ENCODE measurements at regions not wholly inside any gene's neighbourhood (a gene's known extent, or its start where the extent isn't known, plus 50 kb on each side); places are given as distances from the start of the nearest gene placed in this dataset.
"Not testable (repeated sequence)": the region's sequence is repeated elsewhere in the genome, so short reads cannot be mapped to it uniquely, and the experiment has no call there.

GRCh38 chr5:155127552-155127951 lies 114.0 kb downstream of the KIF4B start:
- peaks cover 5% of the 10 kb centered on the region for H3K27me3 ChIP-seq (ENCODE audit: insufficient read depth, low read length)
- H3K9me3 ChIP-seq (ENCODE audit: low read length) = no peaks in the 10 kb centered on the region
- H3K36me3 ChIP-seq (ENCODE audit: insufficient read depth, low read length) = no peaks in the 10 kb centered on the region
- no peaks in the 10 kb centered on the region for H3K4me1 ChIP-seq (ENCODE audit: insufficient read depth, low read length)
- no peak overlapping the region for H3K4me3 ChIP-seq (ENCODE audit: low read length)
- H2AFZ ChIP-seq (ENCODE audit: low read depth, low read length) = no peak overlapping the region

GRCh38 chr5:155128786-155129512 lies 115.4 kb downstream of the KIF4B start:
- Histone ChIP-seq H3K9me3 (ENCODE audit: low read length) (no peaks in the 10 kb centered on the region), H3K4me3 (ENCODE audit: low read length) (no peak overlapping the region), H3K27me3 (ENCODE audit: insufficient read depth, low read length) (peaks cover 5% of the 10 kb centered on the region)

GRCh38 chr5:155129513-155129880 lies 115.9 kb downstream of the KIF4B start:
- Histone ChIP-seq H3K4me3 (ENCODE audit: low read length) (no peak overlapping the region), H2AFZ (ENCODE audit: low read depth, low read length) (no peak overlapping the region), H3K4me1 (ENCODE audit: insufficient read depth, low read length) (no peaks in the 10 kb centered on the region), H3K9me3 (ENCODE audit: low read length) (no peaks in the 10 kb centered on the region), H3K27me3 (ENCODE audit: insufficient read depth, low read length) (peaks cover 5% of the 10 kb centered on the region), H3K36me3 (ENCODE audit: insufficient read depth, low read length) (no peaks in the 10 kb centered on the region)

More at GRCh38 chr5:155128786-155129512, 115.4 kb downstream of the KIF4B start:
- H2AFZ ChIP-seq (ENCODE audit: low read depth, low read length) = no peak overlapping the region
- no peaks in the 10 kb centered on the region for H3K4me1 ChIP-seq (ENCODE audit: insufficient read depth, low read length)
- H3K36me3 ChIP-seq (ENCODE audit: insufficient read depth, low read length) = no peaks in the 10 kb centered on the region

- no peak overlapping the region for H3K4me3 ChIP-seq (ENCODE audit: low read length)
- H3K9me3 ChIP-seq (ENCODE audit: low read length) = no peaks in the 10 kb centered on the region
- H3K4me1 ChIP-seq (ENCODE audit: insufficient read depth, low read length) = no peaks in the 10 kb centered on the region
- peaks cover 2% of the 10 kb centered on the region for H3K27me3 ChIP-seq (ENCODE audit: insufficient read depth, low read length)
- H3K36me3 ChIP-seq (ENCODE audit: insufficient read depth, low read length) = no peaks in the 10 kb centered on the region
- H2AFZ ChIP-seq (ENCODE audit: low read depth, low read length) = no peak overlapping the region
Measured at GRCh38 chr5:155134130-155134529, 120.6 kb downstream of the KIF4B start.

GRCh38 chr5:155136216-155136850 lies 122.8 kb downstream of the KIF4B start:
- Histone ChIP-seq H2AFZ (ENCODE audit: low read depth, low read length) (no peak overlapping the region), H3K36me3 (ENCODE audit: insufficient read depth, low read length) (no peaks in the 10 kb centered on the region), H3K4me1 (ENCODE audit: insufficient read depth, low read length) (no peaks in the 10 kb centered on the region), H3K27me3 (ENCODE audit: insufficient read depth, low read length) (peaks cover 2% of the 10 kb centered on the region), H3K9me3 (ENCODE audit: low read length) (no peaks in the 10 kb centered on the region), H3K4me3 (ENCODE audit: low read length) (no peak overlapping the region)

- no peak overlapping the region for H3K4me3 ChIP-seq (ENCODE audit: low read length)
- peaks cover 2% of the 10 kb centered on the region for H3K27me3 ChIP-seq (ENCODE audit: insufficient read depth, low read length)
- H2AFZ ChIP-seq (ENCODE audit: low read depth, low read length) = no peak overlapping the region
- H3K4me1 ChIP-seq (ENCODE audit: insufficient read depth, low read length) = no peaks in the 10 kb centered on the region
- no peaks in the 10 kb centered on the region for H3K36me3 ChIP-seq (ENCODE audit: insufficient read depth, low read length)
- no peaks in the 10 kb centered on the region for H3K9me3 ChIP-seq (ENCODE audit: low read length)
Measured at GRCh38 chr5:155137683-155138082, 124.1 kb downstream of the KIF4B start.

- no peaks in the 10 kb centered on the region for H3K9me3 ChIP-seq (ENCODE audit: low read length)
- H3K36me3 ChIP-seq (ENCODE audit: insufficient read depth, low read length) = no peaks in the 10 kb centered on the region
- H3K4me3 ChIP-seq (ENCODE audit: low read length) = no peak overlapping the region
- H3K4me1 ChIP-seq (ENCODE audit: insufficient read depth, low read length) = no peaks in the 10 kb centered on the region
- peaks cover 2% of the 10 kb centered on the region for H3K27me3 ChIP-seq (ENCODE audit: insufficient read depth, low read length)
- no peak overlapping the region for H2AFZ ChIP-seq (ENCODE audit: low read depth, low read length)
Measured at GRCh38 chr5:155140646-155141045, 127.1 kb downstream of the KIF4B start.

GRCh38 chr5:155144956-155145355 lies 131.4 kb downstream of the KIF4B start:
- H3K36me3 ChIP-seq (ENCODE audit: insufficient read depth, low read length) = no peaks in the 10 kb centered on the region

GRCh38 chr5:155147222-155147621 lies 133.7 kb downstream of the KIF4B start:
- Histone ChIP-seq H3K9me3 (ENCODE audit: low read length) (no peaks in the 10 kb centered on the region), H3K4me1 (ENCODE audit: insufficient read depth, low read length) (no peaks in the 10 kb centered on the region), H2AFZ (ENCODE audit: low read depth, low read length) (no peak overlapping the region), H3K36me3 (ENCODE audit: insufficient read depth, low read length) (no peaks in the 10 kb centered on the region), H3K4me3 (ENCODE audit: low read length) (no peak overlapping the region), H3K27me3 (ENCODE audit: insufficient read depth, low read length) (no peaks in the 10 kb centered on the region)

More at GRCh38 chr5:155144956-155145355, 131.4 kb downstream of the KIF4B start:
- Histone ChIP-seq H3K4me1 (ENCODE audit: insufficient read depth, low read length) (no peaks in the 10 kb centered on the region), H3K4me3 (ENCODE audit: low read length) (no peak overlapping the region), H2AFZ (ENCODE audit: low read depth, low read length) (no peak overlapping the region), H3K9me3 (ENCODE audit: low read length) (no peaks in the 10 kb centered on the region), H3K27me3 (ENCODE audit: insufficient read depth, low read length) (no peaks in the 10 kb centered on the region)

- no peaks in the 10 kb centered on the region for H3K36me3 ChIP-seq (ENCODE audit: insufficient read depth, low read length)
- H3K27me3 ChIP-seq (ENCODE audit: insufficient read depth, low read length) = no peaks in the 10 kb centered on the region
- H2AFZ ChIP-seq (ENCODE audit: low read depth, low read length) = no peak overlapping the region
- H3K4me1 ChIP-seq (ENCODE audit: insufficient read depth, low read length) = no peaks in the 10 kb centered on the region
- no peak overlapping the region for H3K4me3 ChIP-seq (ENCODE audit: low read length)
- no peaks in the 10 kb centered on the region for H3K9me3 ChIP-seq (ENCODE audit: low read length)
Measured at GRCh38 chr5:155148694-155149093, 135.1 kb downstream of the KIF4B start.

- H3K9me3 ChIP-seq (ENCODE audit: low read length) = no peaks in the 10 kb centered on the region
Measured at GRCh38 chr5:155150012-155150411, 136.5 kb downstream of the KIF4B start.

GRCh38 chr5:155154973-155155372 lies 141.4 kb downstream of the KIF4B start:
- H3K27me3 ChIP-seq (ENCODE audit: insufficient read depth, low read length) = no peaks in the 10 kb centered on the region
- no peaks in the 10 kb centered on the region for H3K4me1 ChIP-seq (ENCODE audit: insufficient read depth, low read length)
- H3K4me3 ChIP-seq (ENCODE audit: low read length) = no peak overlapping the region
- H2AFZ ChIP-seq (ENCODE audit: low read depth, low read length) = no peak overlapping the region
- H3K36me3 ChIP-seq (ENCODE audit: insufficient read depth, low read length) = no peaks in the 10 kb centered on the region
- H3K9me3 ChIP-seq (ENCODE audit: low read length) = no peaks in the 10 kb centered on the region

More at GRCh38 chr5:155150012-155150411, 136.5 kb downstream of the KIF4B start:
- Histone ChIP-seq H3K27me3 (ENCODE audit: insufficient read depth, low read length) (no peaks in the 10 kb centered on the region), H2AFZ (ENCODE audit: low read depth, low read length) (no peak overlapping the region), H3K4me1 (ENCODE audit: insufficient read depth, low read length) (no peaks in the 10 kb centered on the region), H3K36me3 (ENCODE audit: insufficient read depth, low read length) (no peaks in the 10 kb centered on the region), H3K4me3 (ENCODE audit: low read length) (no peak overlapping the region)

- not testable (repeated sequence) for H2AFZ ChIP-seq (ENCODE audit: low read depth, low read length); H3K36me3 ChIP-seq (ENCODE audit: insufficient read depth, low read length); H3K9me3 ChIP-seq (ENCODE audit: low read length); H3K4me3 ChIP-seq (ENCODE audit: low read length); H3K4me1 ChIP-seq (ENCODE audit: insufficient read depth, low read length); H3K27me3 ChIP-seq (ENCODE audit: insufficient read depth, low read length)
Measured at GRCh38 chr5:155163084-155163483, 149.5 kb downstream of the KIF4B start.
